GM12878 (cell line): ENCODE measurements at regions not wholly inside any gene's neighbourhood (a gene's known extent, or its start where the extent isn't known, plus 50 kb on each side); places are given as distances from the start of the nearest gene placed in this dataset.

ENCODE experiments used
- CHD4 ChIP-seq: fragments of 200-600 bp; sonication (generic); IDR thresholded peaks from 2 replicates; pipeline ENCODE4 v1.6.1; 2016; ENCODE audit warnings: mild to moderate bottlenecking
- POLR2AphosphoS5 ChIP-seq: IDR thresholded peaks from 2 replicates; pipeline ENCODE4 v1.6.1; 2011; ENCODE audit warnings: mild to moderate bottlenecking, low read length, inconsistent platforms
- SUZ12 ChIP-seq: fragments of 200-600 bp; sonication (generic); IDR thresholded peaks from one replicate; pipeline ENCODE4 v1.6.1; 2018; ENCODE audit warnings: antibody characterized with exemption, mild to moderate bottlenecking; ENCODE audit not compliant: unreplicated experiment
- TARDBP ChIP-seq: IDR thresholded peaks from 2 replicates; pipeline ENCODE4 v1.6.1; 2016; ENCODE audit warnings: borderline replicate concordance
- TF ChIP-seq, protein P1 (sequence below), 3 experiments: IDR thresholded peaks in 2 of 3; conservative IDR thresholded peaks in 1 of 3; 2 replicates each; pipeline ENCODE4 v1.5.1; 2011; ENCODE audit warnings: low read depth in 3 of 3, low read length in 3 of 3, mild to moderate bottlenecking in 3 of 3, control low read depth in 2 of 3, moderate library complexity in 2 of 3, inconsistent platforms in 1 of 3, mixed read lengths in 1 of 3; ENCODE audit not compliant: control insufficient read depth in 2 of 3, insufficient read depth in 1 of 3; ENCODE audit errors: extremely low read depth in 1 of 3

DNA sequence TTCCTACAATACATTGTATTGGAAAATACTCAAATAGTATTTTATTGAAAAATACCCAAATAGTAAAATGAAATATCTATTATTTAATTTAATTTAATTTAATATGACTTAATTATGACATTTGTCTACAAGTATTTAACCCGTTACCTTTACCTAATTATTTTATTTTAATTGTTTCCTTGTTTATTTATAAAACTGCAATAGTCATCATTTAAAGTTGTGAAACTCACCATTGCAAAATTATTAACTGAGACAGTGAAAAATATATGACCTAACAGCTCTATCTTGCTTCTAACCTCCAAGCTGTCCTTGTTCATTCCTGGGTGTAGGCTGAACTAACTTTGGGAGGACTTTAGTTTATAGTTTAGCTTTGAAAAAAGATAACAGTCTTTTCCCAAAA is 300.6 kb upstream of the POGK start:
- TF ChIP-seq, protein P1, sequence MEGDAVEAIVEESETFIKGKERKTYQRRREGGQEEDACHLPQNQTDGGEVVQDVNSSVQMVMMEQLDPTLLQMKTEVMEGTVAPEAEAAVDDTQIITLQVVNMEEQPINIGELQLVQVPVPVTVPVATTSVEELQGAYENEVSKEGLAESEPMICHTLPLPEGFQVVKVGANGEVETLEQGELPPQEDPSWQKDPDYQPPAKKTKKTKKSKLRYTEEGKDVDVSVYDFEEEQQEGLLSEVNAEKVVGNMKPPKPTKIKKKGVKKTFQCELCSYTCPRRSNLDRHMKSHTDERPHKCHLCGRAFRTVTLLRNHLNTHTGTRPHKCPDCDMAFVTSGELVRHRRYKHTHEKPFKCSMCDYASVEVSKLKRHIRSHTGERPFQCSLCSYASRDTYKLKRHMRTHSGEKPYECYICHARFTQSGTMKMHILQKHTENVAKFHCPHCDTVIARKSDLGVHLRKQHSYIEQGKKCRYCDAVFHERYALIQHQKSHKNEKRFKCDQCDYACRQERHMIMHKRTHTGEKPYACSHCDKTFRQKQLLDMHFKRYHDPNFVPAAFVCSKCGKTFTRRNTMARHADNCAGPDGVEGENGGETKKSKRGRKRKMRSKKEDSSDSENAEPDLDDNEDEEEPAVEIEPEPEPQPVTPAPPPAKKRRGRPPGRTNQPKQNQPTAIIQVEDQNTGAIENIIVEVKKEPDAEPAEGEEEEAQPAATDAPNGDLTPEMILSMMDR (IDR thresholded peaks at IDR 0.05 in 2 of 3, conservative IDR thresholded peaks at IDR 0.05 in 1 of 3; ENCODE audit: control insufficient read depth in 2 of 3, extremely low read depth in 1 of 3, insufficient read depth in 1 of 3, low read depth in 3 of 3, low read length in 3 of 3), result no peak
- TF ChIP-seq TARDBP (no peak), POLR2AphosphoS5 (no peak), SUZ12 (no peak), CHD4 (no peak)
